ENCODE measurements at regions not wholly inside any gene's neighbourhood (a gene's known extent, or its start where the extent isn't known, plus 50 kb on each side); places are given as distances from the start of the nearest gene placed in this dataset.
"Not testable (repeated sequence)": the region's sequence is repeated elsewhere in the genome, so short reads cannot be mapped to it uniquely, and the experiment has no call there.

GRCh38 chr11:116678887-116679286, 93.9 kb downstream of the BUD13 start:
- Histone ChIP-seq H3K9me2 (ENCODE audit: low read depth, low read length) (no peaks in the 10 kb centered on the region), H4K20me1 (ENCODE audit: insufficient read depth, low read length) (no peaks in the 10 kb centered on the region), H3K36me3 (ENCODE audit: insufficient read depth, low read length) (no peaks in the 10 kb centered on the region), H3K79me2 (ENCODE audit: insufficient read depth, low read length) (no peaks in the 10 kb centered on the region), H3K9ac (ENCODE audit: low read length) (no peak overlapping the region), H3K4me1 (ENCODE audit: insufficient read depth, low read length, severe bottlenecking) (no peaks in the 10 kb centered on the region), H3K4me2 (ENCODE audit: low read length) (no peak overlapping the region), H3K27me3 (ENCODE audit: insufficient read depth, low read length) (no peaks in the 10 kb centered on the region), H3K27ac (ENCODE audit: low read depth, low read length, poor library complexity, severe bottlenecking) (no peak overlapping the region), H3K9me3 (ENCODE audit: low read length) (no peaks in the 10 kb centered on the region), H2AFZ (ENCODE audit: low read length) (no peak overlapping the region), H3K4me3 (ENCODE audit: low read depth, low read length, poor library complexity, severe bottlenecking) (no peak overlapping the region), H3F3A (ENCODE audit: insufficient read depth, low read length) (no peaks in the 10 kb centered on the region)
- no peak for TF ChIP-seq EZH2 (IDR thresholded peaks at IDR 0.05; ENCODE audit: borderline replicate concordance, low read length)
- TF ChIP-seq CTCF (IDR thresholded peaks at IDR 0.05; ENCODE audit: low read length), result no peak

GRCh38 chr11:116667318-116667717, 105.5 kb downstream of the BUD13 start:
- not testable (repeated sequence) for H3K9me2 ChIP-seq (ENCODE audit: low read depth, low read length); H3K4me2 ChIP-seq (ENCODE audit: low read length); H3K4me3 ChIP-seq (ENCODE audit: low read depth, low read length, poor library complexity, severe bottlenecking); H3F3A ChIP-seq (ENCODE audit: insufficient read depth, low read length); H3K79me2 ChIP-seq (ENCODE audit: insufficient read depth, low read length); H3K4me1 ChIP-seq (ENCODE audit: insufficient read depth, low read length, severe bottlenecking); H3K9me3 ChIP-seq (ENCODE audit: low read length); H3K9ac ChIP-seq (ENCODE audit: low read length); H3K27me3 ChIP-seq (ENCODE audit: insufficient read depth, low read length); H3K36me3 ChIP-seq (ENCODE audit: insufficient read depth, low read length); H3K27ac ChIP-seq (ENCODE audit: low read depth, low read length, poor library complexity, severe bottlenecking); H4K20me1 ChIP-seq (ENCODE audit: insufficient read depth, low read length); H2AFZ ChIP-seq (ENCODE audit: low read length)

- H3K79me2 ChIP-seq (ENCODE audit: insufficient read depth, low read length); H3K36me3 ChIP-seq (ENCODE audit: insufficient read depth, low read length); H4K20me1 ChIP-seq (ENCODE audit: insufficient read depth, low read length); H3K9ac ChIP-seq (ENCODE audit: low read length); H3K27me3 ChIP-seq (ENCODE audit: insufficient read depth, low read length); H3K4me3 ChIP-seq (ENCODE audit: low read depth, low read length, poor library complexity, severe bottlenecking); H3F3A ChIP-seq (ENCODE audit: insufficient read depth, low read length); H3K4me2 ChIP-seq (ENCODE audit: low read length); H3K4me1 ChIP-seq (ENCODE audit: insufficient read depth, low read length, severe bottlenecking); H2AFZ ChIP-seq (ENCODE audit: low read length); H3K9me3 ChIP-seq (ENCODE audit: low read length); H3K27ac ChIP-seq (ENCODE audit: low read depth, low read length, poor library complexity, severe bottlenecking); H3K9me2 ChIP-seq (ENCODE audit: low read depth, low read length): not testable (repeated sequence)
Observed at GRCh38 chr11:116666673-116667249, 106.0 kb downstream of the BUD13 start.

GRCh38 chr11:116665523-116665922, 107.3 kb downstream of the BUD13 start:
- TF ChIP-seq EZH2 (IDR thresholded peaks at IDR 0.05; ENCODE audit: borderline replicate concordance, low read length) (no peak), CTCF (IDR thresholded peaks at IDR 0.05; ENCODE audit: low read length) (no peak)
- H3K27me3 ChIP-seq (ENCODE audit: insufficient read depth, low read length), result no peaks in the 10 kb centered on the region
- H3K4me2 ChIP-seq (ENCODE audit: low read length), result no peak overlapping the region
- no peaks in the 10 kb centered on the region for H3F3A ChIP-seq (ENCODE audit: insufficient read depth, low read length)
- no peaks in the 10 kb centered on the region for H3K9me2 ChIP-seq (ENCODE audit: low read depth, low read length)
- no peak overlapping the region for H3K27ac ChIP-seq (ENCODE audit: low read depth, low read length, poor library complexity, severe bottlenecking)
- H4K20me1 ChIP-seq (ENCODE audit: insufficient read depth, low read length), result no peaks in the 10 kb centered on the region
- H3K4me1 ChIP-seq (ENCODE audit: insufficient read depth, low read length, severe bottlenecking), result no peaks in the 10 kb centered on the region
- H3K4me3 ChIP-seq (ENCODE audit: low read depth, low read length, poor library complexity, severe bottlenecking), result no peak overlapping the region
- no peak overlapping the region for H3K9ac ChIP-seq (ENCODE audit: low read length)
- no peak overlapping the region for H2AFZ ChIP-seq (ENCODE audit: low read length)
- no peaks in the 10 kb centered on the region for H3K36me3 ChIP-seq (ENCODE audit: insufficient read depth, low read length)
- H3K9me3 ChIP-seq (ENCODE audit: low read length), result no peaks in the 10 kb centered on the region
- H3K79me2 ChIP-seq (ENCODE audit: insufficient read depth, low read length), result no peaks in the 10 kb centered on the region

Data from OCI-LY1 (cell line).